ENCODE measurements at regions not wholly inside any gene's neighbourhood (a gene's known extent, or its start where the extent isn't known, plus 50 kb on each side); places are given as distances from the start of the nearest gene placed in this dataset.

- no peak for TF ChIP-seq CTCF (IDR thresholded peaks at IDR 0.05; ENCODE audit: low read depth, low read length, poor library complexity, severe bottlenecking)
- no peak for TF ChIP-seq EZH2phosphoT487 (IDR thresholded peaks at IDR 0.05; ENCODE audit: borderline replicate concordance, low read length)
These were observed 813.0 kb downstream of the TENT5A start for GRCh38 chr6:80939480-80939879.

Data from DOHH2 (cell line).